ENCODE measurements at regions not wholly inside any gene's neighbourhood (a gene's known extent, or its start where the extent isn't known, plus 50 kb on each side); places are given as distances from the start of the nearest gene placed in this dataset.

DNA sequence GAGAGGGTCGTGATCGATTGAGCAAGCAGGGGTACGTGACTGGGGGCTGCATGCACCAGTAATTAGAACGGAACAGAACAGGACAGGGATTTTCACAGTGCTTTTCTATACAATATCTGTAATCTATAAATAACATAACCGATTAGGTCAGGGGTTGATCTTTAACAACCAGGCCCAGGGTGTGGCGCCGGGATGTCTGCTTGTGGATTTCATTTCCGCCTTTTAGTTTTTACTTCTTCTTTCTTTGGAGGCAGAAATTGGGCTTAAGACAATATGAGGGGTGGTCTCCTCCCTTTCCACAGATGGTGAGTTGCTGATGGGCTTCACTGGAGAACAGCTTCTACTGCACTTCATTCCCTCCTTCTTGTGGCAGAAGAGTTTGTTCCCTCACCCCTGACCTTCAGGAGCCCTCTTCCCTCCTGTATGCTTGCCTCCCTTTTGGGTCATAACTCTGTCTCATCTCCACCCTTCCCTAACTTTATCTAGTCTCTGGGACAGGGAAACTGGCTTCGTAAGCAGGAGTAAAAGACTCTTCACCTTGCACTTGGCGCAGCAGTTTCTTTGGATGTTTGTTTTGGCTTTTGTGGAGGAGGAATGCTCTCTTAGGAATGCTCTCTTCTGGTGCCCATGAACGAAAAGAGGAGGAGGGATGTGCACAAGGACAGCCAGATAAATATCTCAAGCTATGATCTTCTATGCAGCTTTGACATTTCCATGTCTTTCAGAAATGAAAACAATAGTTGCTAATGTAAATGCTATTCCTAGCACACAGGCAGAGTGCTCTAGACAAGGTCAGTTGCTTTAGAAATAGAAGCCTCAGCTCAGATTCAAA, 139.8 kb upstream of the RPS23 start:
- TF ChIP-seq, protein P1, sequence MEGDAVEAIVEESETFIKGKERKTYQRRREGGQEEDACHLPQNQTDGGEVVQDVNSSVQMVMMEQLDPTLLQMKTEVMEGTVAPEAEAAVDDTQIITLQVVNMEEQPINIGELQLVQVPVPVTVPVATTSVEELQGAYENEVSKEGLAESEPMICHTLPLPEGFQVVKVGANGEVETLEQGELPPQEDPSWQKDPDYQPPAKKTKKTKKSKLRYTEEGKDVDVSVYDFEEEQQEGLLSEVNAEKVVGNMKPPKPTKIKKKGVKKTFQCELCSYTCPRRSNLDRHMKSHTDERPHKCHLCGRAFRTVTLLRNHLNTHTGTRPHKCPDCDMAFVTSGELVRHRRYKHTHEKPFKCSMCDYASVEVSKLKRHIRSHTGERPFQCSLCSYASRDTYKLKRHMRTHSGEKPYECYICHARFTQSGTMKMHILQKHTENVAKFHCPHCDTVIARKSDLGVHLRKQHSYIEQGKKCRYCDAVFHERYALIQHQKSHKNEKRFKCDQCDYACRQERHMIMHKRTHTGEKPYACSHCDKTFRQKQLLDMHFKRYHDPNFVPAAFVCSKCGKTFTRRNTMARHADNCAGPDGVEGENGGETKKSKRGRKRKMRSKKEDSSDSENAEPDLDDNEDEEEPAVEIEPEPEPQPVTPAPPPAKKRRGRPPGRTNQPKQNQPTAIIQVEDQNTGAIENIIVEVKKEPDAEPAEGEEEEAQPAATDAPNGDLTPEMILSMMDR (IDR thresholded peaks at IDR 0.05; ENCODE audit: low read depth, low read length, missing input control) = no peak
- TF ChIP-seq TAF1 (conservative IDR thresholded peaks at IDR 0.05) = no peak
- no peak for TF ChIP-seq YY1 (IDR thresholded peaks at IDR 0.05)
- no peak for TF ChIP-seq JUND (IDR thresholded peaks at IDR 0.05)
- TF ChIP-seq, protein P2, sequence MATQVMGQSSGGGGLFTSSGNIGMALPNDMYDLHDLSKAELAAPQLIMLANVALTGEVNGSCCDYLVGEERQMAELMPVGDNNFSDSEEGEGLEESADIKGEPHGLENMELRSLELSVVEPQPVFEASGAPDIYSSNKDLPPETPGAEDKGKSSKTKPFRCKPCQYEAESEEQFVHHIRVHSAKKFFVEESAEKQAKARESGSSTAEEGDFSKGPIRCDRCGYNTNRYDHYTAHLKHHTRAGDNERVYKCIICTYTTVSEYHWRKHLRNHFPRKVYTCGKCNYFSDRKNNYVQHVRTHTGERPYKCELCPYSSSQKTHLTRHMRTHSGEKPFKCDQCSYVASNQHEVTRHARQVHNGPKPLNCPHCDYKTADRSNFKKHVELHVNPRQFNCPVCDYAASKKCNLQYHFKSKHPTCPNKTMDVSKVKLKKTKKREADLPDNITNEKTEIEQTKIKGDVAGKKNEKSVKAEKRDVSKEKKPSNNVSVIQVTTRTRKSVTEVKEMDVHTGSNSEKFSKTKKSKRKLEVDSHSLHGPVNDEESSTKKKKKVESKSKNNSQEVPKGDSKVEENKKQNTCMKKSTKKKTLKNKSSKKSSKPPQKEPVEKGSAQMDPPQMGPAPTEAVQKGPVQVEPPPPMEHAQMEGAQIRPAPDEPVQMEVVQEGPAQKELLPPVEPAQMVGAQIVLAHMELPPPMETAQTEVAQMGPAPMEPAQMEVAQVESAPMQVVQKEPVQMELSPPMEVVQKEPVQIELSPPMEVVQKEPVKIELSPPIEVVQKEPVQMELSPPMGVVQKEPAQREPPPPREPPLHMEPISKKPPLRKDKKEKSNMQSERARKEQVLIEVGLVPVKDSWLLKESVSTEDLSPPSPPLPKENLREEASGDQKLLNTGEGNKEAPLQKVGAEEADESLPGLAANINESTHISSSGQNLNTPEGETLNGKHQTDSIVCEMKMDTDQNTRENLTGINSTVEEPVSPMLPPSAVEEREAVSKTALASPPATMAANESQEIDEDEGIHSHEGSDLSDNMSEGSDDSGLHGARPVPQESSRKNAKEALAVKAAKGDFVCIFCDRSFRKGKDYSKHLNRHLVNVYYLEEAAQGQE (IDR thresholded peaks at IDR 0.05) = no peak
- TF ChIP-seq, protein P3, sequence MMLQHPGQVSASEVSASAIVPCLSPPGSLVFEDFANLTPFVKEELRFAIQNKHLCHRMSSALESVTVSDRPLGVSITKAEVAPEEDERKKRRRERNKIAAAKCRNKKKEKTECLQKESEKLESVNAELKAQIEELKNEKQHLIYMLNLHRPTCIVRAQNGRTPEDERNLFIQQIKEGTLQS (IDR thresholded peaks at IDR 0.05) = no peak
- TF ChIP-seq RXRA (IDR thresholded peaks at IDR 0.05) = no peak
- TF ChIP-seq, protein P4, sequence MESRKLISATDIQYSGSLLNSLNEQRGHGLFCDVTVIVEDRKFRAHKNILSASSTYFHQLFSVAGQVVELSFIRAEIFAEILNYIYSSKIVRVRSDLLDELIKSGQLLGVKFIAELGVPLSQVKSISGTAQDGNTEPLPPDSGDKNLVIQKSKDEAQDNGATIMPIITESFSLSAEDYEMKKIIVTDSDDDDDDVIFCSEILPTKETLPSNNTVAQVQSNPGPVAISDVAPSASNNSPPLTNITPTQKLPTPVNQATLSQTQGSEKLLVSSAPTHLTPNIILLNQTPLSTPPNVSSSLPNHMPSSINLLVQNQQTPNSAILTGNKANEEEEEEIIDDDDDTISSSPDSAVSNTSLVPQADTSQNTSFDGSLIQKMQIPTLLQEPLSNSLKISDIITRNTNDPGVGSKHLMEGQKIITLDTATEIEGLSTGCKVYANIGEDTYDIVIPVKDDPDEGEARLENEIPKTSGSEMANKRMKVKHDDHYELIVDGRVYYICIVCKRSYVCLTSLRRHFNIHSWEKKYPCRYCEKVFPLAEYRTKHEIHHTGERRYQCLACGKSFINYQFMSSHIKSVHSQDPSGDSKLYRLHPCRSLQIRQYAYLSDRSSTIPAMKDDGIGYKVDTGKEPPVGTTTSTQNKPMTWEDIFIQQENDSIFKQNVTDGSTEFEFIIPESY (IDR thresholded peaks at IDR 0.05) = no peak
